H1 (cell line): ENCODE measurements at regions not wholly inside any gene's neighbourhood (a gene's known extent, or its start where the extent isn't known, plus 50 kb on each side); places are given as distances from the start of the nearest gene placed in this dataset.

Experiments used
- CHD7 ChIP-seq: fragments of 300-600 bp; sonication (generic); IDR thresholded peaks from 2 replicates; pipeline ENCODE4 v1.7.1; 2012; ENCODE audit warnings: low read length, moderate library complexity, mild to moderate bottlenecking, inconsistent platforms; ENCODE audit not compliant: insufficient replicate concordance
- KDM1A ChIP-seq: fragments of 200-600, 300-600 bp; sonication (generic); IDR thresholded peaks from 2 replicates; pipeline ENCODE4 v1.7.1; 2016; ENCODE audit warnings: mild to moderate bottlenecking, low read length, borderline replicate concordance

- TF ChIP-seq CHD7 (no peak), KDM1A (no peak)
Observed at GRCh38 chr7:3198316-3198715, 102.7 kb upstream of the SDK1 start (continued).
